ENCODE measurements at regions not wholly inside any gene's neighbourhood (a gene's known extent, or its start where the extent isn't known, plus 50 kb on each side); places are given as distances from the start of the nearest gene placed in this dataset.
"Not testable (repeated sequence)": the region's sequence is repeated elsewhere in the genome, so short reads cannot be mapped to it uniquely, and the experiment has no call there.

DNA sequence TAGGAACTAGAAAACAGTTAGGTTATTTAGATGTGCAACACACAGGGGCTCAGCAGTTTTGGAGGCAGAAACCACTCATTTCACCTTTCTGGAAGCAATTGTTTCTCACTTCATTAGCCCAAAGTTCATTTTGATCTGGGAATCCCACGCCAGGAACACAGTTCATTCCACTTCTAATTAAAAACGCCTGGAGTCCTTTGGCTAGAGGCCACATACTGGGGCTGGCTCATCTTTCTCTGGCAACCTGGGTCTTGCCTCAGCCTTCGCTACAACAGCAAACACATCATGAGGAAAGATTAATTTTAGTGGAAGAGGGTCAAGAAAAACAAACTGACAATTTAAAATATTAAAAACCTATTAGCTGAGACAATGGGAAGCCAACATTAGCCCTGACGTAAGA, 69.7 kb downstream of the RFPL4B start:
- POLR2A ChIA-PET, result no interaction called here
- RAD21 ChIA-PET (ENCODE audit: low non-redundant PET in 1 of 2, low total read pairs in 2 of 2, uncharacterized antibody in 2 of 2, unreplicated experiment in 2 of 2), result no interaction called here
- no peaks in the 10 kb centered on the region for H3K27me3 ChIP-seq (ENCODE audit: insufficient read depth, low read length)
- CTCF ChIA-PET, result no interaction called here
- H3K9ac ChIP-seq (ENCODE audit: low read length), result no peak overlapping the region
- ATAC-seq (no peak), DNase-seq (ENCODE audit: low read depth, low spot score) (no peak)
- H3K9me3 ChIP-seq (ENCODE audit: control insufficient read depth in 1 of 2, insufficient read depth in 1 of 2, low read depth in 1 of 2, low read length in 2 of 2), result no peaks in the 10 kb centered on the region
- H3K4me2 ChIP-seq (ENCODE audit: low read length), result no peak overlapping the region
- no peaks in the 10 kb centered on the region for H3K9me2 ChIP-seq (ENCODE audit: insufficient read depth)
- intact Hi-C loops (cut with micrococcal nuclease), result no loop called here
- no peaks in the 10 kb centered on the region for H4K20me1 ChIP-seq (ENCODE audit: insufficient read depth)
- H3K36me3 ChIP-seq (ENCODE audit: control insufficient read depth in 1 of 2, insufficient read depth in 2 of 2, low read length in 2 of 2), result no peaks in the 10 kb centered on the region
- H3K4me3 ChIP-seq (replicated peaks in 1 of 2; ENCODE audit: low read depth in 1 of 2, low read length in 2 of 2), result no peak overlapping the region
- H3K4me1 ChIP-seq (ENCODE audit: control insufficient read depth in 1 of 2, insufficient read depth in 2 of 2, low read length in 2 of 2), result peaks cover 2 to 6% of the 10 kb centered on the region in 2 experiments; a peak in 3 of 4 replicates
- H3K79me2 ChIP-seq (ENCODE audit: insufficient read depth, low read length), result no peaks in the 10 kb centered on the region
- H2AFZ ChIP-seq (ENCODE audit: low read depth, low read length, poor library complexity, severe bottlenecking), result no peak overlapping the region
- no peak for TF ChIP-seq TCF7L2 (IDR thresholded peaks at IDR 0.05; ENCODE audit: borderline replicate concordance, extremely low read depth, insufficient read depth, insufficient read length)
- TF ChIP-seq CEBPB (IDR thresholded peaks at IDR 0.05; ENCODE audit: low read depth), result no peak
- TF ChIP-seq SIN3A (IDR thresholded peaks at IDR 0.05; ENCODE audit: low read depth), result no peak
- TF ChIP-seq YY1 (IDR thresholded peaks at IDR 0.05; ENCODE audit: extremely low read depth, insufficient replicate concordance, low read depth, low read length), result no peak
- no peak for TF ChIP-seq ZNF274 (IDR thresholded peaks at IDR 0.05; ENCODE audit: low read depth, low read length)
- no peak for TF ChIP-seq POLR2A (IDR thresholded peaks at IDR 0.05; ENCODE audit: borderline replicate concordance, extremely low read depth, insufficient read depth, insufficient read length)
- no peak for TF ChIP-seq EZH2phosphoT487 (IDR thresholded peaks at IDR 0.05; ENCODE audit: borderline replicate concordance)
- TF ChIP-seq SRF (IDR thresholded peaks at IDR 0.05; ENCODE audit: low read depth), result no peak
- BruUV-seq (replicated peaks), result no TSS peak
- H3K27ac ChIP-seq (ENCODE audit: low read depth, low read length), result no peak overlapping the region

DNA sequence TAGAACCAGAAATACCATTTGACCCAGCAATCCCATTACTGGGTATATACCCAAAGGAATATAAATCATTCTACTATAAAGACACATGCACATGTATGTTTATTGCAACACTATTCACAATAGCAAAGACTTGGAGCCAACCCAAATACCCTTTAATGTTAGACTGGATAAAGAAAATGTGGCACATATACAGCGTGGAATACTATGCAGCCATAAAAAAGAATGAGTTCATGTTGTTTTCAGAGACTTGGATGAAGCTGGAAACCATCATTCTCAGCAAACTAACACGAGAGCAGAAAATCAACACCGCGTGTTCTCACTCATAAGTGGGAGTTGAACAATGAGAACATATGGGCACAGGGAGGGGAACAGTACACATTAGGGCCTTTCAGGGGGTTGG, 79.9 kb downstream of the RFPL4B start:
- DNase-seq (ENCODE audit: low read depth, low spot score); BruUV-seq (replicated peaks); RAD21 ChIA-PET (ENCODE audit: low non-redundant PET in 1 of 2, low total read pairs in 2 of 2, uncharacterized antibody in 2 of 2, unreplicated experiment in 2 of 2); H3K27ac ChIP-seq (ENCODE audit: low read depth, low read length); H3K4me2 ChIP-seq (ENCODE audit: low read length); ATAC-seq; H3K36me3 ChIP-seq (ENCODE audit: control insufficient read depth in 1 of 2, insufficient read depth in 2 of 2, low read length in 2 of 2); H4K20me1 ChIP-seq (ENCODE audit: insufficient read depth); H3K27me3 ChIP-seq (ENCODE audit: insufficient read depth, low read length); H3K9me2 ChIP-seq (ENCODE audit: insufficient read depth); H2AFZ ChIP-seq (ENCODE audit: low read depth, low read length, poor library complexity, severe bottlenecking); POLR2A ChIA-PET; H3K4me1 ChIP-seq (ENCODE audit: control insufficient read depth in 1 of 2, insufficient read depth in 2 of 2, low read length in 2 of 2); CTCF ChIA-PET; H3K9ac ChIP-seq (ENCODE audit: low read length); H3K4me3 ChIP-seq (replicated peaks in 1 of 2; ENCODE audit: low read depth in 1 of 2, low read length in 2 of 2); H3K79me2 ChIP-seq (ENCODE audit: insufficient read depth, low read length); H3K9me3 ChIP-seq (ENCODE audit: control insufficient read depth in 1 of 2, insufficient read depth in 1 of 2, low read depth in 1 of 2, low read length in 2 of 2): not testable (repeated sequence)
- intact Hi-C loops (cut with micrococcal nuclease), result loop anchor here (5.0 kb wide), 1 partner anchor 1000 kb away; no protein-coding TSS in a partner anchor
